AG10803 (cell line): ENCODE measurements at regions not wholly inside any gene's neighbourhood (a gene's known extent, or its start where the extent isn't known, plus 50 kb on each side); places are given as distances from the start of the nearest gene placed in this dataset.
A peak's percentile ranks its signal among the peaks of the same experiment; 100 is the strongest.

ENCODE experiments used
- DNase-seq: peaks from one replicate; pipeline ENCODE4 v3.0.0; 2010; ENCODE audit warnings: low read depth
- H3K4me3 ChIP-seq: 2 replicates; pipeline ENCODE4 v1.5.1; 2011; ENCODE audit warnings: mild to moderate bottlenecking, low read length, control low read depth
- TF ChIP-seq, protein P1 (sequence below): conservative IDR thresholded peaks from 2 replicates; pipeline ENCODE4 v1.5.1; 2011; ENCODE audit warnings: mild to moderate bottlenecking, low read length, control low read depth, inconsistent platforms

DNA sequence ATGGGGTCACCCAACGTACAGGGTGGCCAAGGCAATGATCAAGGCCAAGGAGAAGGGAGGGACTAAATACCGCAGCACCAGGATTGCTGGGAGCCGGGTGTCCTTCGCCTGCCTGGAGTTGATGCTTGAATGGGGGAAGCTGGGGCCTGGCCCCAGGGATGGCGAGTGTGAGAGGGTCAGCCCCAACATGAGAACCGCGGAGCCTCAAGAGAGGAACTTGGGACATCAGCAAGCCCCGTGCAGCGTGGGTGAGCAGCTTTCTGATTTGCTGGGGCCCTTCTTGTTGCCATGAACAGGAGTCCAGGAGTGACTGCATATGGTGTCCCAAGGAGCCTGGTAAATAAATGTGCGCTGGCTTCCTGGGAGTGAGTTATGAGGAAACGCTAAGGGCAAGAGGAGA lies 72.8 kb upstream of the PITRM1 start:
- DNase-seq: no peak
- no peak overlapping the region for H3K4me3 ChIP-seq

DNA sequence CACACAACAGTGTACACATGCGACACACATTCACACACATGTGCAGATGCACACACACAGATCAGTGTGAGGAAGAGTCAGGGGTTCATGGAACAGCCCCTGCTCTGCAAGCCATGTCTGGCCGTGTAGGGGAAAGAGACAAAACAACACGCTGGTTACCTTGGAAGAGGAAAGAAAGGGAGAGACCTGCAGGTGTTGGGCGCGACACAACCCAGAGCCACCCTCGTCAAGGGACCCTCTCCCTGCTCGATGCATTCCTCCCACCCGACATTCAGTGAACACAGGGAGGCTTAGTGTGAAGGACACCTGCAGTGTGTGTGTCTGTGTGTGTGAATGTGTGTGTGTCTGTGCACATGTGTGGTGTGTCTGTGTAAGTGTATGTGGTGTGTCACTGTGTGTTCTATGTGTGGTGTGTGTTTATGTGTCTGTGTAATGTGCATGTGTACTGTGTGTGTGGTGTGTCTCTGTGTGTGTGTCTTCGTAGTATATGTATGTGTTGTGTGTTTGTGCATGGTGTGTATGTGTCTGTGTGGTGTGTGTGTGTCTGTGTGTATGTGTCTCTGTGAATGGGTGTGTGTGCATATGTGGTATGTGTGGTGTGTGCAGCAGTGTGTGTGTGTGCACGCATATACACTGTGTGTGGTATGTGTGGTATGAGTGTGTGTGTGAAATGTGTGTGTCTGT lies 69.5 kb upstream of the PITRM1 start:
- no peak for DNase-seq
- H3K4me3 ChIP-seq: no peak overlapping the region
- TF ChIP-seq, protein P1, sequence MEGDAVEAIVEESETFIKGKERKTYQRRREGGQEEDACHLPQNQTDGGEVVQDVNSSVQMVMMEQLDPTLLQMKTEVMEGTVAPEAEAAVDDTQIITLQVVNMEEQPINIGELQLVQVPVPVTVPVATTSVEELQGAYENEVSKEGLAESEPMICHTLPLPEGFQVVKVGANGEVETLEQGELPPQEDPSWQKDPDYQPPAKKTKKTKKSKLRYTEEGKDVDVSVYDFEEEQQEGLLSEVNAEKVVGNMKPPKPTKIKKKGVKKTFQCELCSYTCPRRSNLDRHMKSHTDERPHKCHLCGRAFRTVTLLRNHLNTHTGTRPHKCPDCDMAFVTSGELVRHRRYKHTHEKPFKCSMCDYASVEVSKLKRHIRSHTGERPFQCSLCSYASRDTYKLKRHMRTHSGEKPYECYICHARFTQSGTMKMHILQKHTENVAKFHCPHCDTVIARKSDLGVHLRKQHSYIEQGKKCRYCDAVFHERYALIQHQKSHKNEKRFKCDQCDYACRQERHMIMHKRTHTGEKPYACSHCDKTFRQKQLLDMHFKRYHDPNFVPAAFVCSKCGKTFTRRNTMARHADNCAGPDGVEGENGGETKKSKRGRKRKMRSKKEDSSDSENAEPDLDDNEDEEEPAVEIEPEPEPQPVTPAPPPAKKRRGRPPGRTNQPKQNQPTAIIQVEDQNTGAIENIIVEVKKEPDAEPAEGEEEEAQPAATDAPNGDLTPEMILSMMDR: no peak

More for the DNA sequence above, 72.8 kb upstream of the PITRM1 start:
- TF ChIP-seq, protein P1: no peak

DNA sequence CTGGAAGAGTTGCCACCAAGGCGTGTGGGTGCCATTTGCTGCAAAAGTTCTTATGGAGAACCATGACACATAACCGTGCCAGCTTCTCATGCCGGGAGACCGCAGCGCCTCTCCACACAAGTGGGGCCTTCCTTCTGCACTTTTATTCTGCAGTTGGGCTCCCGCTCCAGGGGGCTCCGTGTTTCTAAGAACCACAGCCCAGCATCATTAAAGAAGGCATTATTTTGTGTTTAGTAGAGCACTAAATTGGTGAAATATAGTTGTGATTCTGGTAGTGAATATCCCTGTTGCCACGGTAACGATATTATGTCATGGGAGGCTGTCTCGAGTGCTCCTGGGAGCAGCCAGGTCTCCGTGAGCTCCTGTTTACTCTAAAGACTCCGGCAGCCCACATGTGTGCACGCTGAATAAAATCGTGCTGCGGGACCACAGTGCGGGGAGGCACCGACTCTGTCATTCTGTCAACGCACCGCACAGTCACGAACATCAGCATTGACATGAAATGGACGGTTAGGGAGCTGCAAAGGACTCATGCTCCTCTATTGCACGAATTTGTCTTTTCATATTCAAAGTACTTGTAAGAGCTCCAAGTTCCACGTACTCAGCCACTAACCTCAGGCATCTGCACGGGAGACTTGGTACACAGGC lies 68.8 kb upstream of the PITRM1 start:
- TF ChIP-seq, protein P1: no peak
- no peak overlapping the region for H3K4me3 ChIP-seq
- DNase-seq: no peak

DNA sequence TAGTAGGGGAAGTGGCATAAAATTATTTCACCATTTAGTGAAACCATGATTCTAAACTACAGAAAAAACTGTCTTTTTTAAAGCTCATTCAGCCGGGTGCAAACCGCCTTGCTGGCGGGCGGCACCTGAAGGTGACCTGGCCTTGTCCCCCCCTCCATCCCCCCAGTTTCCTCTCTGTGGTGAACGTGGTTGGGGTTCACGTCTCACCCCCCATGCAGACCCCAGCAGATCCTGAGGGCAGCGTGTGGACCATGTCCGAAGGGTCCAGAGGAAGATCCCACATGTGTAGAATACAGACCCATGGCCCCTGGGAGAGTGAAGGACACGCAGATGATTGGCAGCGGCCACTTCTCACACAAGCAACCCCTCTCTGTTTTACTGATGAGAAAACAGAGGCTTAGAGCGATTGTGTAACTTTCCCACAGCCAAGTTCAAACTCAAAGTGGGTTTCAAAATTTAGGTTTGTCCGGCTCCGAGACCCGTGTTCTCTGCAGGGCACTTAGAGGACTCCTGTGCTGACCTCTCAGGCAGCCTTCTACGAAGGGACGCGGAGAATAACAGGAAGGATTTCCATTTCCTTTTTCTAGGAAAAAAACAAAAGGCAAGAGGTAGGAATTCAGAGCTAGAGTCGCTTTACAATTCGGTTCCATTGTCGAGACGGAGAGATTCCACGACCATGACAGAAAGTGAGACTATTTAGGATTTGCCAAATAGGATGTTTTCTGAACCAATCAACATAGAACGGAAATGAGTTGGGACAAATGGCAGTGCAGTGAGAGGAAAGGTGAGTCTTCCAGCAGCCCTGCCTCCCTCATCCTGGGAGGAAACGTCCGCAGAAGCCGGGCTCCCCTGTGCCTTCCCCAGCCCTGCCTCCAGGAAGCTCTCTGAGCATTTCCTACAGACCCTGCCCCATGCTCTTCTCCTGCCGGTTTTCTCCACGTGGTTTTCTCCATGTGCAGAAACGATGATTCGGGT lies 67.6 kb upstream of the PITRM1 start:
- no peak overlapping the region for H3K4me3 ChIP-seq
- TF ChIP-seq, protein P1: no peak
- no peak for DNase-seq

DNA sequence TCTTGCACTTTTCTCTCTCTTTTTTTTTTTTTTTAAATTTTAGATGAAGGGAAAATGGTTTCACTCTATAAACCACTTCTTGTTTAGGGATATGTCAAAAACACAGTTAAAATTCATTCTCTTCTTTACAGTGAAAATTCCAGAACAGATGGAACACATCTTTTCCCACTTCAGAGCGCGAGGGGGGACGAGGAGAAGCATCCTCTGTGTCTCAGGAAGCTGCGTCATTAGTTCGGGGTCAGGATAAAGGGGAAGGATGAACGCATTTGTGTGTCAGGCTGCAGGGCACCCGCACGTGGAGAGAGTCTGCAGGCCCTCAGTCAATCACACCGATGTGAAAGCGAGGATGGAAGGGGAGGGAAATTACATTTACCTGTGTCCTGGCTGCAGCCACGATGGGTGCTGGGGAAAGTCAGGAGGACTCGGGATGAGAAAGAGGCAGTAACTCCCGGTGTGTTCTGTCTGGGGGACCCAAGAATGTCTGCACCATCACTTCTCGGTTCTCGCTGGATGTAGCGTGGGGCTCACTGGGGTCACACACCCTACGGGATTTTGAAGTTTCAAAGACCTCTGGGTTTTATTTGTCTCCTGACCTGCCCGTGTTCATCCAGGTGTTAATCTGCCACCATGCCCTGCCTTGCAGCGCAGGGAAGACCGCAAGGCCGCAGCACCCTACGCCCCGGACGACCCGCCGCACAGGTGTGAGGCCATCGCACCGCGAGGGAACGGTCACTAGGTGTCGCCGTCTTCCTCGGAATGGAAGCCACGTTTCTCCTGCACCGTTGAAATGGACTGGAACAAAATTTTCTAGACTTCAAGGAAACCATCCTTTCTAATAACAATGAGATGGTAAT lies 66.7 kb upstream of the PITRM1 start:
- TF ChIP-seq, protein P1: peak; percentile 97
- H3K4me3 ChIP-seq: no peak overlapping the region
- peak; percentile 66 for DNase-seq

DNA sequence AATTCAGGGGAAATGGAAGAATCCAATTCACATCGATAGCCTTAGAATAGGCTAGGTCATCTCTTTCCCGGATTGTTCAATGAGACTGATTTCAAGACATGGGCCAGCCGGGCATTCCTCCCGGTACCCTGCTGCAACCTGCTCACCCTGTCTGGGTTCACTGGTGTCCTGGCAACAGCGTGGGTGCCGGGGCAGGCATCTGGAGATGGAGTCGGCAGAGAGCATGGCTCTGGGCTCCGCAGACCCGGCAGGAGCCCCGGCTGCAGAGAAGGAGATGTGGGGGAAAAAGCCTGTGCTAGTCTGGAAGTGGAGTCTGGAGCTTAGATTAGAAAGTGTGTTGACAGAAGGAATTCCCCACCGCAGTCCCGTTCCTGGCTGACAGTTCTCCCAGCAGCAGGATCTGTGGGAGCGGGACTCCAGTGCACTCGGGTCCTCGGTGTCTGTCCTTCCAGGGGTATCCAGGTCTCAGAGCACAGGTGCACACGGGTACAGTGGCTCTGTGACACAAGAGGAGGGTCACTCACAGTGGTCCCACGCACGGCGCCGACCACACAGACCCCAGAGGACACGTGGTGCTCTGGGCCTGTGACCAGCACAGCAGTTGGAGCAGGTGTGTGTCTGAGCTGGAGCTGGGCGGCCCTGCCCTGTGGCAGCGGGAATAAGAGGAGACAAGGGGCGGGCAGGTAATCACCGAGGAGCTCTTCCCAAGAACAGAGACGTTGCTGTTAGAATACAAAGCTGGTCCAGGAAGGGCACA lies 65.7 kb upstream of the PITRM1 start:
- TF ChIP-seq, protein P1: no peak
- no peak for DNase-seq
- H3K4me3 ChIP-seq: no peak overlapping the region
